Large intestine (tissue), 3 donors: ENCODE measurements at regions not wholly inside any gene's neighbourhood (a gene's known extent, or its start where the extent isn't known, plus 50 kb on each side); places are given as distances from the start of the nearest gene placed in this dataset.

Experiments
- DNase-seq, 2 donors: peaks; one replicate each; pipeline versions ENCODE4 v3.0.0 to v3.0.0-alpha.2; 2013
- H3K27ac ChIP-seq: one replicate; pipeline ENCODE4 v1.5.1; 2013; ENCODE audit warnings: low read length
- H3K27me3 ChIP-seq: 2 replicates; pipeline ENCODE4 v1.6.1; 2013; ENCODE audit warnings: low read length; ENCODE audit not compliant: control insufficient read depth, insufficient read depth
- H3K36me3 ChIP-seq: 2 replicates; pipeline ENCODE4 v1.6.1; 2013; ENCODE audit warnings: low read length; ENCODE audit not compliant: control insufficient read depth, insufficient read depth
- H3K4me1 ChIP-seq: one replicate; pipeline ENCODE4 v1.6.1; 2013; ENCODE audit warnings: low read length; ENCODE audit not compliant: control insufficient read depth, insufficient read depth
- H3K4me3 ChIP-seq: one replicate; pipeline ENCODE4 v1.5.1; 2013; ENCODE audit warnings: low read length
- H3K9me3 ChIP-seq: one replicate; pipeline ENCODE4 v1.6.1; 2013; ENCODE audit warnings: mild to moderate bottlenecking, low read depth, low read length, moderate library complexity; ENCODE audit not compliant: control insufficient read depth
- WGBS: methylation state at CpG from one replicate; pipeline ENCODE4 v1.1.5; 2013; ENCODE audit warnings: low lambda C conversion rate; ENCODE audit not compliant: insufficient coverage; 5-methylcytosine and 5-hydroxymethylcytosine counted together

DNA sequence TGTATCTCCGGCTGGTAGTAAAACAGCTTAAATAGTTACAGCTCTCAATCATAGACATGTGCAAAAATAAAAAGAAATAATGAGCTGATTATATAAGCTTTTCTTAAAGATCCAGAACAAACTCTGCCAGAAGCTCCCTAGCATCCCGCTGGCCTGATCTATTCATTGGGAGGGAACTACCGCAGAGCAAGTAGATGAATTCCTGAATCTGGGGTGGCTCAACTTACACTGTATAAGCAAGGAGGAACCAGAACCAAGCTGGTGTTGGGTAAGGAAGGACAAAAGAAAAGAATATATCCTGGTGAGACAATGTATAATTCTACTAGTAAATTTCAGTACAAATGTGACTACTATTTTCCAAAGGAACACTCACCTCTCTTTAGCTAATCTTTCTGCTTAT, 1122.2 kb downstream of the OLFM4 start:
- Histone ChIP-seq H3K27me3 (no peaks in the 10 kb centered on the region), H3K27ac (no peak overlapping the region), H3K9me3 (no peaks in the 10 kb centered on the region), H3K4me3 (no peak overlapping the region), H3K36me3 (no peaks in the 10 kb centered on the region), H3K4me1 (no peaks in the 10 kb centered on the region)
- 100% methylated on average over 1 of the region's 3 CpGs for WGBS
- no peak for DNase-seq

GRCh38 chr13:54162069-54162468, 1133.5 kb downstream of the OLFM4 start:
- Histone ChIP-seq H3K27me3 (no peaks in the 10 kb centered on the region), H3K4me1 (no peaks in the 10 kb centered on the region), H3K4me3 (no peak overlapping the region), H3K9me3 (no peaks in the 10 kb centered on the region), H3K36me3 (no peaks in the 10 kb centered on the region), H3K27ac (no peak overlapping the region)
- DNase-seq: no peak
- no CpG with 5 or more reads among the region's 1 CpG for WGBS

DNA sequence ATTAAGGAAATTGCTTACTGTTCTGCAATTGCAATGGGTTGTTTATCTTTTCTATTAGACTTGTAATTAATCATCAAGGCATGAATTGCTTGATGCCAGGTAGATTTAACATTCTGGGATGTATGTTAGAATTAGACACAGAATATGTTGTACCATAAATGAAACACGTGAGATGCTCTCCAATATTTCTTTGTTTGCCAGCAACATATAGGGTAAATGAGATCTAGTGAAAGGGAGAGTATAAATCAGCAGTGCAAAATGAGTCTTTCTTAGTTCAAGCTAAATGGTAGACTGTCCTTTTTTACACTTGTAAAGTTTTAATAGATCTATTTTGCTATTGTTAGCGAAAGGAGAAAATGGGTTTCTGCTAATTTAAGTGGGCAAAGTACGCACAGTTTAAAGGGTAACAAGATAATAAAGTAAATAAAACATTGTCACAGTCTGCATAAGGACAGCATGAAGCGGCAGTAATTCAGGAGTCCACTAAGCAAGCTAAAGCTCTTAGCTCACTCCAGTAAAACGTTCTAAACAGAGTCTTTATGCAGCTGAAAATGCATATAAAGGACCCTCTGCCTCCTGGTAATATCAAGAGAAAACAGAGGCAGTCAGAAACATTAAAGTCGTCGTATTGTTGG, 1137.1 kb downstream of the OLFM4 start:
- no peaks in the 10 kb centered on the region for H3K36me3 ChIP-seq
- H3K4me1 ChIP-seq: no peaks in the 10 kb centered on the region
- H3K9me3 ChIP-seq: no peaks in the 10 kb centered on the region
- WGBS: 13% methylated on average over 2 of the region's 7 CpGs
- H3K27ac ChIP-seq: no peak overlapping the region
- DNase-seq: peak; percentile 7 to 50
- H3K27me3 ChIP-seq: no peaks in the 10 kb centered on the region
- no peak overlapping the region for H3K4me3 ChIP-seq

- no peaks in the 10 kb centered on the region for H3K9me3 ChIP-seq
- no peaks in the 10 kb centered on the region for H3K4me1 ChIP-seq
- no peaks in the 10 kb centered on the region for H3K36me3 ChIP-seq
- H3K4me3 ChIP-seq: no peak overlapping the region
- H3K27ac ChIP-seq: no peak overlapping the region
- no peaks in the 10 kb centered on the region for H3K27me3 ChIP-seq
- DNase-seq: no peak
These were observed 1145.4 kb downstream of the OLFM4 start for GRCh38 chr13:54173996-54174395.

DNA sequence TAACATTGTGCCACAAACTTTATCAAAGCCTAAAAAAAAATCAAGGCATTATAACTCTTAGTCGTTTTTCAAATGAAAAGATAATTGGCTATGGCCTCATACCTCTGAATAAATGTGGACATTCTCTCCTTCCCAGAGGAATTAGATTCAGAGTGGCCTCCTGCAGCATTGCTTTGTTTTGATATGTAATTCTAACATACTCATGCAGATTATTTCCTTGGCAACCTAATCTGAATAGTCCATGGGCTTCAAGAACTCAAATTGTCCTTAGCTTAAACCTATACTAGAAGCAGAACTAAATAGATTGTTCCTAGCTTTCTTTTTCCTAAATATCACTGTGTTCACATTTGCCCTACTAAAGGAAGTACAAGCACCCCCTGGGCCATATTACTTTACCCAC, 1146.9 kb downstream of the OLFM4 start:
- Histone ChIP-seq H3K4me1 (no peaks in the 10 kb centered on the region), H3K36me3 (no peaks in the 10 kb centered on the region), H3K4me3 (no peak overlapping the region), H3K27ac (no peak overlapping the region), H3K27me3 (no peaks in the 10 kb centered on the region), H3K9me3 (no peaks in the 10 kb centered on the region)
- DNase-seq: no peak
- no CpG with 5 or more reads among the region's 1 CpG for WGBS

- no peak overlapping the region for H3K4me3 ChIP-seq
- no peaks in the 10 kb centered on the region for H3K36me3 ChIP-seq
- H3K9me3 ChIP-seq: no peaks in the 10 kb centered on the region
- H3K27ac ChIP-seq: no peak overlapping the region
- no peak for DNase-seq
- no peaks in the 10 kb centered on the region for H3K27me3 ChIP-seq
- no peaks in the 10 kb centered on the region for H3K4me1 ChIP-seq
- WGBS: no CpG with 5 or more reads among the region's 3 CpGs
These were observed 1148.9 kb downstream of the OLFM4 start for GRCh38 chr13:54177466-54177865.

DNA sequence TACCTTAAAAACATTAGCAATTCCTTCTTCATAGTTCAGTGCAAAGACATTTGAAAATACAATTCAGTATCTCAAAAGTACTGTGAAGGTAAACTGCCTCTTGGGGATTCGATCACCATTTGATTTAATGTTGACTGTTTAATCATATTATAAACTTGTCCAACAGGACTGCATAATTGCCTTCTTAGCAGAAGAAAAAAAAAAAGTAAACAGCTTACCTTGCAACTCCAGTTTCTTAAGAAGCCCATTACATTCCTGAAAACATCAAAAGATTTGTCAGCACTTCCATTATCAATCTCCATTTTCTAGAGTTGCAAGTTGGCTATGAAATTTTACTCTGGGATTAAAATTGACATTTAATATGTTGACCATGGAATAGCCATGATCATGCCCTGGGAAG, 1154.6 kb downstream of the OLFM4 start:
- Histone ChIP-seq H3K36me3 (no peaks in the 10 kb centered on the region), H3K9me3 (no peaks in the 10 kb centered on the region), H3K4me1 (no peaks in the 10 kb centered on the region), H3K27ac (no peak overlapping the region), H3K27me3 (no peaks in the 10 kb centered on the region), H3K4me3 (no peak overlapping the region)
- WGBS: 0% methylated on average over 1 of the region's 1 CpG
- DNase-seq: no peak

DNA sequence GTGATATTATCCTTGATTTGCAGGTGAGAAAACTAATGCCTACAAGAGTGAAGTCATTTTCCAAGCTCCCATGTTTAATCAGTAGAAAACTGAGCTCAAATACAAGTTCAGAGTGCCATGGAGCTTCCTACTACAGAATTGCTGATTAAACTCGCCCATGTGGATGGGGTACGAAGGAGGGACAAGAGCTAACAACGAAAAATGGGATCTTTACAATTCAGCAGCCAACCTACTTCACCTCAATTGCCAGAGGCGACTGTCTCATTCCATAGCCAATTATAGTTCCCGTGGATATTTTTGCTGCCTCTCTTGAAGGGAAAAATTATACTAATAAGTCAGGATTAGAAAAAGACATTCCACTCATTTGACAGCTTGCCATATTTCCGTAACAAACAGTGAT, 1155.1 kb downstream of the OLFM4 start:
- Histone ChIP-seq H3K36me3 (no peaks in the 10 kb centered on the region), H3K9me3 (no peaks in the 10 kb centered on the region), H3K4me3 (no peak overlapping the region), H3K4me1 (no peaks in the 10 kb centered on the region), H3K27ac (no peak overlapping the region), H3K27me3 (no peaks in the 10 kb centered on the region)
- WGBS: 81% methylated on average over 4 of the region's 6 CpGs
- DNase-seq: no peak

DNA sequence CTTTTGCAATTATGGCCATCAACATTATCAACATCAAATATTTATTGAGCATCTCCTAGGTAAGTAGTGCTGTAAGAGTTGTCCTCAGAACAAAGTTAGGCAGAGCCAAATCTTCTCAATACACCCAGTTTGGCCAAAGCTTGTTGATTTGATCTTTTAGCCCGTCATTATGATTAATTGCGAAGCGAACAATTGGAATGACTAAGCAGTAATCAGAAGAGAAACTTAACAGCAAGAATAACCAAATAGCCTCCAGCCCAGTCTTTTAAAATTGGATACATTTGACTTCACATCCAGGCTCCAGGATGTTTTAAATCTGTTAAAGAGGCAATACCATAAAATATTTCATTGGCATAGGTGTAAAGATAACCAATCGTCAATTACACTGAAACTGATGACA, 1156.0 kb downstream of the OLFM4 start:
- no peaks in the 10 kb centered on the region for H3K27me3 ChIP-seq
- no peak overlapping the region for H3K27ac ChIP-seq
- DNase-seq: no peak
- WGBS: 82% methylated on average over 4 of the region's 4 CpGs
- no peaks in the 10 kb centered on the region for H3K4me1 ChIP-seq
- no peaks in the 10 kb centered on the region for H3K36me3 ChIP-seq
- no peak overlapping the region for H3K4me3 ChIP-seq
- no peaks in the 10 kb centered on the region for H3K9me3 ChIP-seq

DNA sequence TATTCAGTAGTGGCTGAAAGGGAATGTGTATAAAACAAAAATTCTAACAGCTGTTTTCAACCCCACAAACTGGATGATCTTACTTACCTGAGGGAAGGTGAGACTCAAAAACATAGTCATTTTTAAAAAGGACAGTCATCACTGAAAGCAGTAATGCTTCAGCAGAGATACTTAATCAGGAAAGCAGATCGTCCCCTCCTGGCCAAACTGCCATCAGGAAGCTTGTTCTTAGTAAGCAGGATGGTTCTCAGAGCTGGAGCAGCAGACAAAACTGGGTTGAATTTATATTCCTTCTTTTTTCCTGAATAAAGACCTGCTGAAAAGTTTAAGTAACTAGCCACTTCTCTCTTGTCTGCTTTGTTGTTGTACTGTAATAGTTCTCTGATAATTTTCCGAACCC, 1156.5 kb downstream of the OLFM4 start:
- H3K4me3 ChIP-seq: no peak overlapping the region
- no peaks in the 10 kb centered on the region for H3K4me1 ChIP-seq
- no peaks in the 10 kb centered on the region for H3K27me3 ChIP-seq
- no peak overlapping the region for H3K27ac ChIP-seq
- DNase-seq: no peak
- no CpG with 5 or more reads among the region's 2 CpGs for WGBS
- H3K9me3 ChIP-seq: no peaks in the 10 kb centered on the region
- H3K36me3 ChIP-seq: no peaks in the 10 kb centered on the region

DNA sequence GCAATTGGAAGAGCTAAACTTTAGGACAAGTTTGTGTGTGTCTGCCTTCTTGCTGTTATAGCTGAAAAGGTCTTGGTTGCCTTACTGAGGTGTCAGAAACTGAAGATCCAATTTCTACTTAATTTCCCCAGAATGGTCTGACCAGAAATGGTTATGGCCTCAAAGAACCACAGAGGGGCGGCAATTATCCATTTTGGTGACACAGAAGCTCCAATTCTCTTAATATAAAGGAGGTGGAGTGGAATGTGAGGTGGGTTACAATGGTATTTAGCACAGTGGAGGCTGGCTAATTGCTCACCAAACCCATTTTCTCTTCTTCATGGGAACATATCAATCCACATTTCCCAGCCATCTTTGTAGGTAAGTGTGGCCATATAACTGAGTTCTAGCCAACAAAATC, 1157.2 kb downstream of the OLFM4 start:
- Histone ChIP-seq H3K27ac (no peak overlapping the region), H3K4me1 (no peaks in the 10 kb centered on the region), H3K9me3 (no peaks in the 10 kb centered on the region), H3K4me3 (no peak overlapping the region), H3K36me3 (no peaks in the 10 kb centered on the region), H3K27me3 (no peaks in the 10 kb centered on the region)
- DNase-seq: no peak
- WGBS: no CpG with 5 or more reads among the region's 1 CpG
